GM21528 (cell line): ENCODE measurements at regions not wholly inside any gene's neighbourhood (a gene's known extent, or its start where the extent isn't known, plus 50 kb on each side); places are given as distances from the start of the nearest gene placed in this dataset.

Experiments used
- ATAC-seq: cut with Tn5 transposase; IDR thresholded peaks from one replicate; pipeline ENCODE4 v1.9.1; 2021; ENCODE audit warnings: mild to moderate bottlenecking, moderate library complexity; ENCODE audit not compliant: unreplicated experiment, low FRiP score

DNA sequence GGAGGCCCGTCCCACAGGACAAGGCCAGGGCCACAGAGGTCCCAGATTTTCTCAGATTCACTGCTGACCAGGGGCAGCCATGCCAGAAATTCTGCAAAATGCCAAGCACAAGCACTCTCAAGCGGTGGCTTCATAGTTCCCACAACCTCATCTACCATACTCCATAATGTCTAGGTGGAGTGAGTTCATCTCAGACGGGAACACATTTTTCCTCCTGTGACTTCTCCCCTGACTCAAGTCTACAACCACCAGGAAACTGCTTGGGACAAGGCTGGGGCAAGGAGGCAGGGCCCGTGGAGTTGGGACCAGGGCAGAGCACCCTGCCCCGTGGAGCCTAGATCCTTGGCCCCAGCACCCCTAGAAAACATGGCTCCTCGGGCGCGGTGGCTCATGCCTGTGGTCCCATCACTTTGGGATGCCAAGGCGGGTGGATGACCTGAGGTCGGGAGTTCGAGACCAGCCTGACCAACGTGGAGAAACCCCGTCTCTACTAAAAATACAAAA, 150.7 kb upstream of the HAAO start:
- no peak for ATAC-seq

DNA sequence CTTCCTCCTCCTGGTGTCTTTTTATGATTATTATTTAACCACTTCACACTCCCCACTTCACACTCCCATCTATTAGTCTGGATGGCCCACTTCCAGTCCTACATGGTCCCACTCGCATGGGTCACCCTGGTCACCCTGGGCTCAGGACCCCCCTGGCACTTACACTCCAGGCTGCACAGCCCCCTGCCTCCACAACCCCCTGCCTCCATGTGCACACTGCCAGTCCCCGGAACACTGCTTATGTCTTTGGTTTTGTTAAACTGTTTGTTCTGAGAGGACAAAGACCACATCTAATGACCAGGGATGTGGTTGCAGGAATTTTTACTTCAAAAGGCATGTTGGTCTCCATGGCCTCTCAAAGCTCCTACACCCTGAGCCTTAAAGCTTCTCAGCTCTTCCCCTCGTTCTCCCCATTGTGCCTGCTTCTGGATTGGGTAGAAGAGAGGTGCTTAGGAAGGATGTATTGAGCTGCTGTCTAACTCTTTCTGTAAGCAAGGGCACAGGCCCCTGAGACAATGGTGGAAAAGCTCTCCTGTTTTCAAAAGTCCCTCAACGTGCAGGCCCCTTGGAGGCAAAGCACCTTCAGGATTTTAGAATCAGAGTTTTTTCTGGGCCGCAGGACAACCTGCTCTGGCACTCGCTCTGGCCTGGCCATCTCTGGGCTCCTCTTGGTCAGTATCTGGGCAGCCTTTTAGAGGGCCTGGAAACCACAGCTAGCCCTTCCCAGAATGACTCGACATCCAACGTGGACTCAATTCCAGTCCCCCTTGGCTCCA, 150.0 kb upstream of the HAAO start:
- no peak for ATAC-seq

DNA sequence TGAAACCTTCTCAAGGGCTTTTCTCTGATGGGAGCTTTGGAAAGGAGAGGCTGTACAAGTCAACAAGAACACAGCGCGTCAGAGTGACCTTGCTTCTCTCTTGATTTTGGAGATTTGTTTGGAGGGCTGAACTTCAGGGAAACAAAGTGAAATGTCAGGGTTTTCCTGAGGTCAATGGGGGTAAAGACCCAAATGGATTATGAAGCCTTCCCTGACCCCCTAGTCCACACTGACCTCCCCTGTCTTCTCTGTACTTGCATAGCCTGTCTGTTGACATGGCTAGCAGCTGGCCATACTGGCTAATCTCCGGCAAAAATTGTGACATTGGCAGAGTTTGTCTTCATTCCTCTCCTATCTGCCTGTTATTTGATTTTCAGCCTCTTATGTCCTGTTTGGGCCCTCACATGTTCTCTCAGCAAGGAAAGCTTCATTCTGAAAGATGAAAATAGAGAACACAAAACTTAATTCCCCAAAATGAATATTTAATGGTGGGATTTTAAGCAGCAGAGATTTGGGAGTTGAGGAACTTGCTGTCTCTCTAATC, 149.3 kb upstream of the HAAO start:
- no peak for ATAC-seq

DNA sequence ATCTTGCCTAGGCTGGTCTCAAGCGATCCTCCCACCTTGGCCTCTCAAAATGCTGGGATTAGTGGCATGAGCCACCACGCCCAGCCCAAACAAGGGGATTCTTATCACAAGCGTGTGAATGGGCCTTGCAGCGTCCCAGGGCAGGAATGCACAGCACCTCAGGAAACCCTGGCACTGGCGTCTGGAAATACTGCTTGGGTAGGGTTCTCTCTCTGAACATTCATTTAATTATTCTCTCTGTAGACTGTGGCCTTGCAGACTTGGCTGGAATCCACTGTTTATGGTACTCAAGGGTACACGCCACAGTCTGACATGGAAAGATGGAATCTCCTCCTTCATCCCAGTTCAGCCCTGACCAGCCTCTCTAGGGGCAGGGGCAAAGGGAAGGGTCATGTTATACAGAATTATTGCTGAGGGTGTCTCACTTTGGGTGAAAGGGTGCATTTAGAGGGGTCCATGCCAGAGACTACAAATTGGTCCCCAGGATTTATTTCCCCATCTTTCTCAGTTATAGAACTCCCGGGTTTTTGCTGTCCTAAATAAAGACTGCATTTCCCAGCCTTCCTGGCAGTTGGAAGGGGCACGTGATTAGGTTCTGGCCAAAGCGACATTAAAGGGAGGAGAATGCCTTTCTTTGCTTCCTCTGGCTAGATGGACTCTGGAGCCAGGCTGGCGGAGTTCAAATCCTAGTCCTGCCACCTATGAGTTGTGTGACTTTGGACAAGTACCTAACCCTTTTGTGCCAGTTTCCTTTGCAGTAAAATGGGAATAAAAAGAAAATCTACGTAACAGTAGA, 147.2 kb upstream of the HAAO start:
- no peak for ATAC-seq

DNA sequence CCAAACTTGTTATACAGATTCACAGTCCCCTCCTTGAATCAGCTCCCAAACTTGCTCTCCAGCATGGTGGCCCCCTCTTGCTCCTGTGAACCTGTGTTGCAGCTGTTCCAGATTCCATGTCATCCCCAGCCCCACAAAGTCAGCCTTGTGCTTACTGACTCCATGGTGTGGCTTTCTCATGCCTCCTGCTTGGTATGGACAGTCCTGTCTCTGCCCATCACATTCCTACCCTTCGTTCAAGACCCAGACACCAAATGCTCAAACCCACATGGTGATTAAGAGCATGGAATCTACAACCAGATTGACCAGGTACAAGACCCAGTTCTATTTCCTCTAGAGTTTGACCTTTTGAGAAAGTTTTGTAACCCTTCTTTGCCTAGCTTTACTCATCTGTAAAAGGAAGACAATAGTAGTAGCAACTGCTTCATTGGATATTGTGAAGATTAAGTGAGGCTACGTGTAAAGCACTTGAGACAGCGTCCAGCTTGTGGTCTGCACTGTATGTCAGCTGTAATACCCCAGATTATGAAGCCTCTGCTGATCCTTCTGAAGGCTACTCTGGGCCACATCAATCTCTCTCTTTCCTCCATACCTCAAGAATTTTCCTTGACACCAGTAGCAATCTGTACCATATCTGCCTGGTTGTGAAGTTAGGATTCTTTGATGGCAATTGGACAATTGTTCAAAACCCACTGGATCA, 146.4 kb upstream of the HAAO start:
- ATAC-seq: no peak

DNA sequence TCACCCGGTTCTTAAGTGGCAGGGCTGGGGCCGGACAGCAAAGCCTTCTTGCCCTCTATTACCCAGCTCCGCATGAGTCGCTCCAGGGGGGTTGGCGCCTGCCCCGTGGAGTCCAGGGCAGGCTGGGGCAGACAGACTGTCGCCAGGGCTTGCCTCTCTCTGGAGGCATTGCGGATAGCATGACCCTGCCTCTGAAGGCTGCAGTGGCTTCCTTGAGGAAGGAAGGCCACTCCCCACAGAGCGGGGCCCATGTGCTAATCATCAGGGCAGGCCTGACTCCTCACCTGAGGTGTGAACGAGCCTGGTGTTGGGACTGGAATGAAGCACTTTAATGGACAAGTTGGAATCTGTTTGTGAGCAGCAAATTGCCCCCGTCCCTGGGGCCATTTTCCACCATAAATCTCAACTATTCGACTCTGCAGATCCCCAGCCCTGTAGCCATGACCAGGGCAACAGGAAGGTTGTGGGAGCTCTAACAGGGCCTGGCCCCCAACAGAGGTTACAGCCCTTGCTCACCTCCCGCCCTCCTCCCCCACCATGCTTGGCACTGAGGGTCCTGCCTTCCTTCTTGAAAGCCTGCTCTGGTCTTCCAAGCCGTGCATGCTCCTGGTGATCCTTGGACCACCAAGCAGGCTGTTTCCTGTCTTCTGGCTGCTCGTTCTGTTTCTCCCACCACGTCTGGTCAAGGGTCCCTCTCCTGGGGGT, 144.9 kb upstream of the HAAO start:
- ATAC-seq: no peak

DNA sequence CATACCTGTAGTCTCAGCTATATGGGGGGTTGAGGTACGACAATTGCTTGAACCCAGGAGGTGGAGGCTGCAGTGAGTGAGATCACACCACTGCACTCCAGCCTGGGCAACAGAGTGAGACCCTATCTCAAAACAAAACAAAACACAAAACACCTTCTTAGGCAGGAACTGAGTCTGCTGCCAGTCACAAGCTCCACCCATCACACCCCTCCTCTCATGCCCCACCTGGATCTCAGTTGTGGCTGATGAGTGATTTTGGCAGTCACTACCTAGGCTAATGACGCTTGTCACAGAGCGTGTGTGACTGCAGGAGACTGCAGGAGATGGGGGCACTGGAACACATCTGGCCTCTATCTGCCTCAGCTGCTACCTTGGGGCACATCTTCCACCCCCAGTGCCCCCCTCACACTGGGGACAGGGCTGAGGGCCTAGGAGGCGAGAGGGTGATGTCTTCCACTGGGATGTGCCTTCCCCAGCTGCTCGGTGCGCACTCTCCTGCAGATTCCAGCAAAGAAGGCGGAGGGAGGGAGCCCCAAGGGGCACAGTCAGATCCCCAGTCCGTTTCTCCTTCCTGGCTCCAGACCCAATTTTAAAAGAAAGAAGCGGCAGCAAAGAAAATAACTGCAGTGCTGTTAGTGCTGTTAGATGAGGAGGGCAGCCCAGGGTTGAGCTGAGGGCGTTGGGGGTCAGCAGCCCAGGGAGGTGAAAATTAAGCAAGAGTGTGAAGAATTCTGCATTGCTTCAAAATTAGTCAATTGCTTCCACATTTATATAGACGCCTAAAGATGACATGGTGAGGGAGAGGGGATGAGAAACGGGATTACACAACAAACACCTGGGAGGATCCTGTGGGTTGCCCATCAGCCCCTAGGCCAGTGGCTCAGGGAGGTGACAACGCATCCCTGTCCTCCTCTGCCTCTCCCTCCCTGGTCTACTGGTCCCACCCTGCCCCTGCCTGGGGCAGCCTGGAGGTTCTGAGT, 143.6 kb upstream of the HAAO start:
- no peak for ATAC-seq

DNA sequence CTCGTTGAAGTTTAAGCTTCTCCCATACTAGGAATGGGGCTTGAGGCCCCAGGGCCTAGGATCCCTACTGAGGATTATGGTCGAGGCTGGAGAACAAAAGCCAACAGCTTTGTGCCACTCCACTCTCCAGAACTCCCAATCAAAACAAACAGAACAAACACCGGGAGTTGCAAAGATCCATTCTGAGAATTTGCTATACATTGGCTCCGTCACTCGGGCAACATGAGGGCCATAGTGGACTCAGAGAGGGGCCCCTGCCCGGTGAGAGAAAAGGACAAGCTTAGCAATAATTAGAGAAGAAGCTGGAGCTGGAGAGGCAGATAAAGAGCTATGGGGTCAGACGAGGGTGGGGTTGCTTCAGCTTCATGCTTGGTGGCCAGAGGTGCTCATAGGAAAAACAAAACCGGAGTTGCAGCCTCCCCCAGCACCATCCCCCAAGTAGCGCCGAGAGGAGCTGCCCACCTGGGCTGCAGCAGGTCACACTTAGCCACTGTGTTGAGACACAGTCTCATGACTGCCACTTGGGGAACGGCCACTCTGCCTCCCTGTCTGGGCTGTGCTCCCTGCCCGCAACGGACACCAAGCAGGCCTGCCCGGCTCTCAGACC, 142.3 kb upstream of the HAAO start:
- ATAC-seq: no peak

DNA sequence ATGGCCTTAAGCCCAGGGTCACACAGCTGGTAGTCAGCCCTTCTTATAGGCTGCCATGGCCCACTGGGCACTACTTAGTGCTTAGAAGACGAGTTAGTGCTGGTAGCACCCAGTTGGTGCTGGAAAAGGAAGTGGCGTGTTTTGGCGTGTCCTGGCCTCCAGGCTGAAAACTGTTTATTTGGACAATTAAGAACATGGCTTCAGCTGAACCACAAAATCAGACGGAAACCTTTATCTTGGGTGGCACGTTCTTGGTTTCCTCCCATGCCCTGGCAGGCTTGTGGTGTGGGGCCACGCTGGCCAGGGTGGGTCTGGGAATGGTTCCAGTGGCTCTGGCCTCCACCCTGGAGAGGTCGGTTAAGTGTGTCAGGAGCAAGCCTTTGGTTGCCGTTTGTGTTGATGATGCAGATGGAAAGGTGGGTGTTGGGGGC, 141.5 kb upstream of the HAAO start:
- ATAC-seq: no peak

DNA sequence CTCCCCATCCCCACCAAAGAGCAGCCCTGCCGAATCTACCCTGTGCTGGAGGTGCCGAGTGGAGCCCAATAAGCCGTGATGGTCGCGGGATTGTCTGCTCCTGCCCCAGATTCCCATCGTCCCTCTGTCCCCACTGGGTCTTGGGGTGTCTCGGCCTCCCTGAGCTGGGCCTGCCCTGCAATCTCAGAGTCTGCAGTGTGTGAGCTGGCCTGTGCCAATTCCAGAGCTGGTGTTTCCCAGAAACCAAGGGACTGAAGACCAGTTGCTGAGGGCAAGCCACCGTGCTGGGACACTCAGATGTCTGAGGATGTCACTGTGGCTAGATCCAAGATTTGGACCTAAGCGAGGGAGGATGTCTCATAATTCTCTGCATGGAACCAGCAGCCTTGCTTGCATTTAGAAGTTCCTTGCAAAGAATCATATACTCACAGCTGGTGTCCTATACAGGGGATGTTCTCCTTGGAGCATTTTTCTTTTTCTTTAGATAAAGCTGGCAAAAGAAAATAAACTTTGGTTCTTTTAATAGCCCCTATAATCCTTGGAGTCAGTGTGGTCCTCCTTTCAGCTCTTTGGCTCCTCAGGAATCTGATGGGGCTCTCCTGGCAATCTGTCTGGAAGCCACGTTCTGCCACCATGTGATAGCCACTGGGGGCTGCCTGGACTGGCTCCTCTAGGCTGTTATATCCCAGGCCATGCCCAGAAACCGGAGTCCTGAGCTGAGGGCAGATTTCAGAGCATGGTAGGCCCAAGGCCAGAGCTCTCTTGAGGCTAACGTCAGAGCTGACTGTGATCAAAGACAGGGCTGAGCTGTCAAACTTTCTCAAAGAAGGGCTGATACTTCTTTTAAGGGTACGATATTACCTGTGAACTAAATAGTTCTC, 140.1 kb upstream of the HAAO start:
- ATAC-seq: no peak

DNA sequence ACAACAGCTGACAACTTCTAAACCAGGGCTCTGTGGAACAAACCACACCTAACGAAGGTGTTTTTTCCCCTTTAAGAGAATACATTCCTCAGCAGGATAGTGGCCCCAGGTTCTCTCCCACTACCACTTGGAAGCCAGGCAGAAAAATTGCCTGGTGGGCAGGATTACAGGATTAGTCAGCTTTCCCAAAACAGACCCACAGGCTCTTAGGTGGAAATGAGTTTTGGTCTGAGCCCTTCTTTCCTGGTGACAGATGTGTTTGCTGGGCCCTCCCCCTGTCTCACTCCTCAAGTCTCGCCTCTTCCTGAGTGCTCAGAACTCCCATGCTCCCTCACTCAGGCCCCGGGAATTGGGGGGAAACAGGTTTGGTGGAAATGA, 139.4 kb upstream of the HAAO start:
- no peak for ATAC-seq

DNA sequence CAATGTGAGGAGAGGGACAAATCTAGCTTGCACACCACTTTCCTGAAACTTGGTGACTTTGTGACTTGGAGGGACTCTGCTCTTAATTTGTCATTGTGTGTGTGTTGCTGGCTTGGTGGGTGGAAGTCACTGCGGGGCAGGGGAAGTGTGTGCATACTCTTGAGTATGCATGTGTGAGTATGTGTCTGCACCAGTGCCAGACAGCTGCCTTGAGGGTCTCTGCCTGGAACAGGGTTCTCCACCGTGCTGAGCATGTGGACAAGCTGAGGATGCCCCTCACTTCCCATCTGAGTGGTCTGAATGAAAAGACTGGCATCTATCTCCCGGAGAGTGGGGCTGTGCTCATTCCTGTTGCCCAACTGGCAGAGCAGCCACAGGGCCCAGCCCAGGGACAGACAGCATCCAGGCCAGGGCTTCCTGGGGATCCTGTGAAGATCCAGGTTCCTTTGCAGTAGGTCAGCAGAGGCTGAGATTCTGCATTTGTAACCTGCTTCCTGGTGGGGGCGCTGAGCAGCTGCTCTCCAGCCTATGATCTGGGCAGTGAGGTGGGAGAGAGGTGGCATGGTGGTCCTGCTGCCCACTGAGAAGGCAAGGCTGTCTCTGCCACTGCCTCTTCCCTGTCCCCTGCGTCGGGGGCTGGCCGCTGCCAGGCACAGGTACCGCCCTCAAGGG, 138.9 kb upstream of the HAAO start:
- ATAC-seq: no peak

DNA sequence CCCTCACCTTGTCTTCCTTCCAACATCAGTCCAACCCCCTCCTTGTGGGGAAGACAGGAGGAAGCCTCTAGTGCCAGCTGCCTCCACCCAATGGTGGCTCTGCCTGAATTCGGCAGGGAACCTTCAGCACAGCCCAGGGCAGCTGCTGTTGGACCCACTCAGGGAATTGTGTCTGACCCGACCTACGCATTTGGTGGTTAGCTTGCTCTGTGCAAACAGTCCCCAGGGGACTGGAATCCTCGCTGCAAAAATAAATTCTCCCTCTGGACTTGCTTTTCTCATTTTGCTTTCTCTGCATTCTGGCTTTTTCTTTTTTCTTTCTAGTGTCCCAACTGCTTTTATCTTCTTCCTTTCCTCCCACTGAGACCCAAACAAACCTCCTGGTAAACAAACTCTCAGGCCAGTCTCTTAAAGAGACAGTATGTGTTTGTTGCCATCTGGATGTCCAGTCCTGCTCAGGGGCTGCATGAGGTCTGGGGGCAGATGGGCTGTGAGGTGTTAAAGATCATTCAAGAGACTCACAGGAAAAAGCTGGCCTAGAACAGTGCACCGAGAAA, 137.7 kb upstream of the HAAO start:
- no peak for ATAC-seq

DNA sequence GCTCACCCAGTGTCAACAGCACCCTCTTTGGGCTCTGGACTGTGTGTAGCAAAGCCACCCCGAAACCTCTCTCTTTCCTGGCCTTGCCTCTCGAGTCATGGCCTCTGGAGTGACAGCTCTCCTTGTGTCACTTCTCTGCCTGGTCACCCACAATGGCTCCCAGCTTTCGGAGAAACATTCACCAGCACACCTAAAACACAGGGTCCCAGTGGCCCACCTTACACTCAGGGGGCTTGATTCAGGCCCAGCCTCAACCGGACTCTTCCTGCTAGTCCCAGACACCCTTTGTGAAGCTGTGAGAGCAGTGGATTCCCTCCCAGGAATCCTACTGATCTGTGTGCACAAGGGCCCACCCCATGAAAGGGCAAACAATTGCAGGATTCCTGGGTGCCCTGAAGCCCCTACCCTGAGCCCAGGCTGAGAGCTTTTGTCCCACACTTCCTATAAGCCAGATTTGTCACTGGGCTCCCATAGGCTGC, 137.2 kb upstream of the HAAO start:
- ATAC-seq: no peak

DNA sequence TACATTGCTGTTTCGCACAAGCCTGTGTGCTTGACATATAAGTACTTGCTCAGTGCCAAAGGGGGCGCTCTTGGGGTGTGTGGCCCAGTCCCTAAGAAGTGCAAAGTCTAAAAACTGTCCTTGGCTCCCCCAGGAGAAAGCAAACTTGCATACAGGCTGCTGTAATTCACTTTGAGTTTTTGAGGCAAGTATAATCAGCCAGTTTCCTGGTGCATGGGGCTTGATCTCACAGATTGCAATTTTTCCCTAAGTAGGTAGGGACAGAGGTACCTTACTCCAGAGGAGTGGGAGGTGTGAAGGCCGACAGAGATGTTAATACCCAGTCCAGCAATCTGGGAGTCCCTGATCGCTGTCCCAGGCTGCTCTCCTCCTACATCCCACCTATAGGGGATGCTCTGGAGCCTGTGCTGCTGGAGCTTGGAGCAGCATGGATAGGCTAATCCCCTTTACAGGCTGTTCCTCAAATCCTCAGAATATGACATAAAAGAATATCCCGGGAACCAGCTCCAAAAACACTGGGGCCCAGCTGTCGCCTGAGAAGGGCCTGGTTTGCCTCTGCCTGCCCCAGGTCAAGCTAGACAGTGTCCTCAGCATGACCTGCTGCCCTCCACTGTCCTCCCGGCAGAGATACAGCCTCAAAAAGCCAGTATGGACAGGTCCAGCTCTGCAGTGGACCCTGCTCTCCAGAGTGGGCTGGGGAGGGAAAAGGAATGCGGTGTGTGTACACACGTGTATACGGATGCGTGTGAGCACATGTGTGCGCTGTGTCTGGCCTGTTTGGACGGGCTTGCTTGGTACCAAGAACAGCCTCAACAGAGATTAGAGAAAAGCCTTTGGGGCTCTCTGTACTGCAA, 136.5 kb upstream of the HAAO start:
- ATAC-seq: no peak

DNA sequence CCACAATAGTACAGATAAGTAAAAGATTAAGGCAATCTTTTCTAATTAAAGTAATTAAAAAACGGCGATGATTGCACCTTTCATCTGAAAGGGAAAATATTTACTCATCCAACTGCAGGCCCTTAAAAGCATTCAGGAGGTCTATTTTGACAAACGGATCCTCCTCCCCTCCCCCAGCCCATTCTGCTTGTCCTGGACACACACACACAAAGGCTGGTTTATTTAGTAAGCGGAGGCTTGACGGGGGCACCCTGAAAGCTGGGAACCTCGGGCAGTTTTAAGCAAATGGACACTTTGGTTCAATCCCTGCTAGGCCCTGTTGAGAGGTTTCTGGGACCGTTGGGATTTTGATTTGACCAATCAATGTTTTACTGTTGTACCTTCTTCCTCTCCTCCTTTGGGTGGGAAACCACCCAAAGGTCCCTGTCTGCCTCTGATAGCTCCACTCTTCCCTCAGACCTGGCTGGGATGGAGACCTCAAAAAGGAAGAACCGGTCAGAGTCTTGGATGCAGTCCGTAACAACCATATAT, 135.8 kb upstream of the HAAO start:
- ATAC-seq: no peak
